ENCODE measurements at regions not wholly inside any gene's neighbourhood (a gene's known extent, or its start where the extent isn't known, plus 50 kb on each side); places are given as distances from the start of the nearest gene placed in this dataset.

DNA sequence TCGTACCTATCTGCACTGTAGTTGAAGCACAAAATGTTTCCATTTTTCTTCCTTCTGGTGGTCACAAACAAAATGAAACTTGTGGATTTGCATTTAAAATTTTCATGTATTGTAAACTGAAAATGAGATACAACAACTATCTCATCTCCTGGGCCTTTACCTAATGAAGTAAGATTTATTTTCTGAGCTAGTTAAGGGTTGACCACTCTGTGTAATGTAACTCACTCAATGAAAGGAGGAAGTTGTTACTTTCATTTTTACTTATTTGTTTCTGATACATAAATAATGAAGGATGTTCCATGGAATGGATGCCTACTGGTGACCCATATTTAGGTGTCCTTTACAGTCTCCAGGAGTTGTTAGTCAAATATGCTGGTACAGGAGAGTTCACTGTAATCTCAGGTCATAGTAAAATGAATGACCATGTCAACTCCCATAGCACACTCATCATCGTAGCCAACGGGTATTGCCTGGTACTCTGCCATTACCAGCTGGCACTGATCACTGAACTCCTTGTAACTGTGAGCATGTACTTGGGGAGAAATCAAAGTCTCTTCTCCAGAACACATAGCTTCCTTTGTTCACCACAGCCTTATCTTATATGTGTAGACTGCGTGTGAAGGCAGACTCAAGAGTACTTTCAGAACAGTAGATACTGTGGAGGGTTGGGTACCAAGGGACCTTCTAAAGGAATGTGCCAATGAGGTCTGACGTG lies 474.2 kb upstream of the ROBO2 start:
- POLR2A ChIA-PET: no interaction called here
- intact Hi-C loops (cut with micrococcal nuclease; ENCODE audit: unreplicated experiment): no loop called here
- DNase-seq (ENCODE audit: low spot score): no peak
- Histone ChIP-seq H2AFZ (ENCODE audit: low read length) (no peak overlapping the region), H3K4me1 (ENCODE audit: insufficient read depth, low read length, poor library complexity, severe bottlenecking) (no peaks in the 10 kb centered on the region), H3K4me2 (ENCODE audit: low read length) (no peak overlapping the region), H3K36me3 (ENCODE audit: insufficient read depth, low read length) (no peaks in the 10 kb centered on the region), H3K4me3 (ENCODE audit: low read depth, low read length, poor library complexity, severe bottlenecking) (no peak overlapping the region), H4K20me1 (ENCODE audit: insufficient read depth, low read length) (no peaks in the 10 kb centered on the region), H3K27ac (ENCODE audit: low read depth, low read length, poor library complexity, severe bottlenecking) (no peak overlapping the region), H3K9me3 (ENCODE audit: low read length) (no peaks in the 10 kb centered on the region), H3K9me2 (ENCODE audit: insufficient read depth, low read length) (no peaks in the 10 kb centered on the region), H3K79me2 (ENCODE audit: insufficient read depth, low read depth, low read length) (no peaks in the 10 kb centered on the region)
- BruUV-seq (replicated peaks): no TSS peak
- TF ChIP-seq, protein P1, sequence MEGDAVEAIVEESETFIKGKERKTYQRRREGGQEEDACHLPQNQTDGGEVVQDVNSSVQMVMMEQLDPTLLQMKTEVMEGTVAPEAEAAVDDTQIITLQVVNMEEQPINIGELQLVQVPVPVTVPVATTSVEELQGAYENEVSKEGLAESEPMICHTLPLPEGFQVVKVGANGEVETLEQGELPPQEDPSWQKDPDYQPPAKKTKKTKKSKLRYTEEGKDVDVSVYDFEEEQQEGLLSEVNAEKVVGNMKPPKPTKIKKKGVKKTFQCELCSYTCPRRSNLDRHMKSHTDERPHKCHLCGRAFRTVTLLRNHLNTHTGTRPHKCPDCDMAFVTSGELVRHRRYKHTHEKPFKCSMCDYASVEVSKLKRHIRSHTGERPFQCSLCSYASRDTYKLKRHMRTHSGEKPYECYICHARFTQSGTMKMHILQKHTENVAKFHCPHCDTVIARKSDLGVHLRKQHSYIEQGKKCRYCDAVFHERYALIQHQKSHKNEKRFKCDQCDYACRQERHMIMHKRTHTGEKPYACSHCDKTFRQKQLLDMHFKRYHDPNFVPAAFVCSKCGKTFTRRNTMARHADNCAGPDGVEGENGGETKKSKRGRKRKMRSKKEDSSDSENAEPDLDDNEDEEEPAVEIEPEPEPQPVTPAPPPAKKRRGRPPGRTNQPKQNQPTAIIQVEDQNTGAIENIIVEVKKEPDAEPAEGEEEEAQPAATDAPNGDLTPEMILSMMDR (conservative IDR thresholded peaks at IDR 0.05; ENCODE audit: low read length): no peak
- TF ChIP-seq EZH2phosphoT487 (IDR thresholded peaks at IDR 0.05; ENCODE audit: borderline replicate concordance, low read depth, low read length): no peak
- CTCF ChIA-PET (ENCODE audit: unreplicated experiment): no interaction called here

DNA sequence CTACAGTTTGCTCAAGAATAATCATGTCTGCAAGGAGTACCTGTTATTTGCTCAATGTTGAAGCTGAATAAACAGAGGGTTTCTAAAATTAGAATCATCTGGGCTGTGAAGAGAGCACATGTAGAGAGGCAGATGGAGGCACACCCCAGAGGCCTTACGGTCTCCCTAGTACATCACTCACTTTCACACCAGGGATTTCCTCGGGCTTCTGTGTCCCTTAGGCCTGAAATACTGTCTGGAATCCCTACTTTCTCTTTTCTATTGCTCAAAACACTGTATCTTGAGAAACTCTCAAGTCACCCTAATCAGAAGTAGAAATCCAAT lies 473.7 kb upstream of the ROBO2 start:
- Histone ChIP-seq H3K27ac (ENCODE audit: low read depth, low read length, poor library complexity, severe bottlenecking) (no peak overlapping the region), H2AFZ (ENCODE audit: low read length) (no peak overlapping the region), H3K4me3 (ENCODE audit: low read depth, low read length, poor library complexity, severe bottlenecking) (no peak overlapping the region), H3K9me2 (ENCODE audit: insufficient read depth, low read length) (no peaks in the 10 kb centered on the region), H3K4me1 (ENCODE audit: insufficient read depth, low read length, poor library complexity, severe bottlenecking) (no peaks in the 10 kb centered on the region), H3K9me3 (ENCODE audit: low read length) (no peaks in the 10 kb centered on the region), H4K20me1 (ENCODE audit: insufficient read depth, low read length) (no peaks in the 10 kb centered on the region), H3K79me2 (ENCODE audit: insufficient read depth, low read depth, low read length) (no peaks in the 10 kb centered on the region), H3K4me2 (ENCODE audit: low read length) (no peak overlapping the region), H3K36me3 (ENCODE audit: insufficient read depth, low read length) (no peaks in the 10 kb centered on the region)
- no TSS peak for BruUV-seq (replicated peaks)
- ChIA-PET CTCF (ENCODE audit: unreplicated experiment) (no interaction called here), POLR2A (no interaction called here)
- no peak for DNase-seq (ENCODE audit: low spot score)
- intact Hi-C loops (cut with micrococcal nuclease; ENCODE audit: unreplicated experiment): no loop called here
- no peak for TF ChIP-seq EZH2phosphoT487 (IDR thresholded peaks at IDR 0.05; ENCODE audit: borderline replicate concordance, low read depth, low read length)
- TF ChIP-seq, protein P1 (conservative IDR thresholded peaks at IDR 0.05; ENCODE audit: low read length): no peak

DNA sequence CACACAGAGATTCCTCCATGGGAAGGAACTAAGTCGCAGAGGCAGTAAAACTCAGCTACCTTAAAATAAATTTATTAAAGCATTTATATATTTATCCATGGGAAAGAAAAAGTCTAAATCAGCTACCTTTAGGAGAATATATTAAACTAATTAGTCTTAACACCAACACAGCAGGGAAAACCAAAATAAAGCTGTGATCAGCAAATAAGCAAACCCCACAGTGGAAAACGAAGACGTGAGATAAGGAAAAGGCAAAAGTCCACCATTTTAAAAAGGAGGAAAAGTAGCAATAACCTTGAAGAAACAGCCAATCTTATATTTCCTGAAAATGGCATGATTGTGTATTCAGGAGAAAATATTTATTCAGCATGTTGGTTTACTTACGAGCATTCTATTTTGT lies 473.0 kb upstream of the ROBO2 start:
- ChIA-PET CTCF (ENCODE audit: unreplicated experiment) (no interaction called here), POLR2A (no interaction called here)
- BruUV-seq (replicated peaks): no TSS peak
- Histone ChIP-seq H3K79me2 (ENCODE audit: insufficient read depth, low read depth, low read length) (no peaks in the 10 kb centered on the region), H3K4me1 (ENCODE audit: insufficient read depth, low read length, poor library complexity, severe bottlenecking) (no peaks in the 10 kb centered on the region), H3K9me2 (ENCODE audit: insufficient read depth, low read length) (no peaks in the 10 kb centered on the region), H3K4me2 (ENCODE audit: low read length) (no peak overlapping the region), H2AFZ (ENCODE audit: low read length) (no peak overlapping the region), H3K27ac (ENCODE audit: low read depth, low read length, poor library complexity, severe bottlenecking) (no peak overlapping the region), H3K4me3 (ENCODE audit: low read depth, low read length, poor library complexity, severe bottlenecking) (no peak overlapping the region), H3K36me3 (ENCODE audit: insufficient read depth, low read length) (no peaks in the 10 kb centered on the region), H3K9me3 (ENCODE audit: low read length) (no peaks in the 10 kb centered on the region), H4K20me1 (ENCODE audit: insufficient read depth, low read length) (no peaks in the 10 kb centered on the region)
- TF ChIP-seq, protein P1 (conservative IDR thresholded peaks at IDR 0.05; ENCODE audit: low read length): no peak
- no peak for TF ChIP-seq EZH2phosphoT487 (IDR thresholded peaks at IDR 0.05; ENCODE audit: borderline replicate concordance, low read depth, low read length)
- intact Hi-C loops (cut with micrococcal nuclease; ENCODE audit: unreplicated experiment): no loop called here
- DNase-seq (ENCODE audit: low spot score): no peak
